ENCODE measurements at regions not wholly inside any gene's neighbourhood (a gene's known extent, or its start where the extent isn't known, plus 50 kb on each side); places are given as distances from the start of the nearest gene placed in this dataset.

GRCh38 chr12:125606312-125606711, 541.1 kb downstream of the AACS start:
- TF ChIP-seq CTCF (conservative IDR thresholded peaks at IDR 0.05) (no peak), ZFX (IDR thresholded peaks at IDR 0.05) (no peak)
